Stimulated activated CD8-positive, alpha-beta memory T cell treated with anti-CD3 and anti-CD28 coated beads, Interleukin-4, amount 100 ng/mL, for 4 hours (primary cell): ENCODE measurements at regions not wholly inside any gene's neighbourhood (a gene's known extent, or its start where the extent isn't known, plus 50 kb on each side); places are given as distances from the start of the nearest gene placed in this dataset.
"Not testable (repeated sequence)": the region's sequence is repeated elsewhere in the genome, so short reads cannot be mapped to it uniquely, and the experiment has no call there.

Experiments used
- DNase-seq, 2 donors: peaks; one replicate each; pipeline ENCODE4 v3.0.0-alpha.2; 2020; ENCODE audit warnings: low read depth in 2 of 2, low spot score in 1 of 2

GRCh38 chr4:179378847-179379246 is 1936.6 kb upstream of the AGA start:
- DNase-seq = not testable (repeated sequence)

GRCh38 chr4:179392787-179393186 is 1950.5 kb upstream of the AGA start:
- no peak for DNase-seq

- no peak for DNase-seq
These were observed 1956.2 kb upstream of the AGA start for GRCh38 chr4:179398414-179398813.

- no peak for DNase-seq
These were observed 1957.0 kb upstream of the AGA start for GRCh38 chr4:179399054-179399782.

GRCh38 chr4:179415037-179415846 is 1973.0 kb upstream of the AGA start:
- no peak for DNase-seq

GRCh38 chr4:179415847-179416223 is 1973.6 kb upstream of the AGA start:
- no peak for DNase-seq

GRCh38 chr4:179417357-179417756 is 1975.1 kb upstream of the AGA start:
- no peak for DNase-seq

GRCh38 chr4:179437962-179438361 is 1995.7 kb upstream of the AGA start:
- DNase-seq = no peak

GRCh38 chr4:179441596-179441995 is 1999.4 kb upstream of the AGA start:
- no peak for DNase-seq

- no peak for DNase-seq
These were observed 2005.1 kb upstream of the AGA start for GRCh38 chr4:179447308-179447707.

GRCh38 chr4:179465131-179465797 is 2023.0 kb upstream of the AGA start:
- no peak for DNase-seq

GRCh38 chr4:179467878-179468277 is 2025.6 kb upstream of the AGA start:
- DNase-seq = no peak

- no peak for DNase-seq
These were observed 2029.9 kb upstream of the AGA start for GRCh38 chr4:179472164-179472563.

GRCh38 chr4:179478608-179479007 is 2036.4 kb upstream of the AGA start:
- no peak for DNase-seq

- DNase-seq = no peak
These were observed 2043.5 kb upstream of the AGA start for GRCh38 chr4:179485781-179486180.

GRCh38 chr4:179486570-179487335 is 2044.5 kb upstream of the AGA start:
- no peak for DNase-seq

- DNase-seq = no peak
These were observed 2050.2 kb upstream of the AGA start for GRCh38 chr4:179492260-179493080.

GRCh38 chr4:179503976-179504375 is 2061.7 kb upstream of the AGA start:
- no peak for DNase-seq

- no peak for DNase-seq
These were observed 2067.3 kb upstream of the AGA start for GRCh38 chr4:179509489-179509888.

- DNase-seq = no peak
These were observed 2079.7 kb upstream of the AGA start for GRCh38 chr4:179521952-179522351.
